22Rv1 (cell line): ENCODE measurements at regions not wholly inside any gene's neighbourhood (a gene's known extent, or its start where the extent isn't known, plus 50 kb on each side); places are given as distances from the start of the nearest gene placed in this dataset.

Source experiments
- CTCF ChIP-seq: fragments of 450-650 bp; IDR thresholded peaks from 2 replicates; pipeline ENCODE4 v1.5.1; 2017; ENCODE audit warnings: mild to moderate bottlenecking
- ZFX ChIP-seq: fragments of 450-650 bp; IDR thresholded peaks from 2 replicates; pipeline ENCODE4 v1.6.1; 2017; ENCODE audit warnings: antibody characterized with exemption, borderline replicate concordance

- no peak for TF ChIP-seq CTCF
- no peak for TF ChIP-seq ZFX
Observed at GRCh38 chr13:108006619-108007018, 208.7 kb downstream of the LIG4 start.
